ENCODE measurements at regions not wholly inside any gene's neighbourhood (a gene's known extent, or its start where the extent isn't known, plus 50 kb on each side); places are given as distances from the start of the nearest gene placed in this dataset.

GRCh38 chr2:226564667-226565066 is 235.0 kb downstream of the IRS1 start:
- no peak for TF ChIP-seq CTCF (conservative IDR thresholded peaks at IDR 0.05)
- no peak for TF ChIP-seq ZFX (IDR thresholded peaks at IDR 0.05)
